ENCODE measurements at regions not wholly inside any gene's neighbourhood (a gene's known extent, or its start where the extent isn't known, plus 50 kb on each side); places are given as distances from the start of the nearest gene placed in this dataset.
"Not testable (repeated sequence)": the region's sequence is repeated elsewhere in the genome, so short reads cannot be mapped to it uniquely, and the experiment has no call there.

DNA sequence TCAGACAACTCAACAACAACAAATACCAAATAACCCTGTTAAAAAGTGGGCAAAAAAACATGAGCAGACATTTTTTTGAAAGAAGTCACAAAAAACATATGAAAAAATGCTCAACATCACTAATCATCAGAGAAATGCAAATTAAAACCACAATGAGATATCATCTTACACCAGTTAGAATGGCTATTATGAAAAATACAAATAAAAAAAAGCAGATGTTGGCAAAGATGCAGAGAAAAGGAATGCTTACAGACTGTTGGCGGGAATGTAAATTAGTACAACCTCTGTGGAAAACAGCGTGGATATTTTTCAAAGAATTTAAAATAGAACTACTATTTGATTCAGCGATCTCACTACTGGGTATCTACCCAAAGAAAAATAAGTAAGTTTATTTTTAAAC lies 114.0 kb downstream of the SLC38A4 start:
- no peak for DNase-seq (ENCODE audit: low read depth in 2 of 3, low spot score in 2 of 3)

DNA sequence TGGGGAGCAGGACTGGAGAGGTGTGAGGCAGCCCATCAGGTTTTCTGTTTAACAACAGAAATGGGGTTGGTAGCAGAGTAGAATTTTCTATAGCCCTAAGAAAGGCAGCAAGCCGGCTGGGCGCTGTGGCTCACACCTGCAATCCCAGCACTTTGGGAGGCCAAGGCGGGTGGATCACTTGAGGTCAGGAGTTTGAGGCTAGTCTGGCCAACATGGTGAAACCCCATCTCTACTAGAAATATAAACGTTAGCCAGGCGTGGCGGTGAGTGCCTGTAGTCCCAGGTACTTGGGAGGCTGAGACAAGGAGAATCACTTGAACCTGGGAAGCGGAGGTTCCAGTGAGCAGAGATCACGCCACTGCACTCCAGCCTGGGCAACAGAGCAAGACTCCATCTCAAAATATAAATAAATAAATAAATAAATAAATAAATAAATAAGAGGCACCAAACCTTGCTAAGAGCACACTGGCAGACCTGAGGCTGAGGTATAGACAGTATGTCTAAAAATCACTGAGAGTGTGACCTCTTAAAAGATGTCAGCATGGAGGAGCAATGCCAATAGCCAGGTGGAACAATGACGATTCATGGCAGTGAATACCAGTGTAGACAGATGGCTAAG lies 115.6 kb downstream of the SLC38A4 start:
- no peak for DNase-seq (ENCODE audit: low read depth in 2 of 3, low spot score in 2 of 3)

GRCh38 chr12:46702581-46703344 lies 123.0 kb downstream of the SLC38A4 start:
- DNase-seq (ENCODE audit: low read depth in 2 of 3, low spot score in 2 of 3): no peak

DNA sequence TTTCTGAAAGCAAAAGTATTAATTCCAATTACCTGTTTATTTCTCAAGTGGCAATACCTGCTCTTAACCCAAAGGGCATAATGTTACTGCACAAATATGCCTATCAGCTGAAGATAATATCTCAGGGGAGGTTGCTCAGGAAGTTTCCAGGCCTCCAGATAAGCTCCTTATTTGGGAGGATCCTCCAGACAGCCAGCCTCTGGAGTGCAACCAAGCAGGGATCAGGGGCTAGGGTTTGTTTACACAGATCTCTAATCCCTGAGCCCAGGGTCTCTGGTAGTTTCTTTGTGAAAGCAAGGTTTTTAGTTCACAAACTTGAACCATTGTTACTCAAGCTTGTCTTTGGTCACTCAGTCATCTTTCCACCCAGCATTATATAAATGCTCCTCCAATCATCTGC lies 124.4 kb downstream of the SLC38A4 start:
- DNase-seq (ENCODE audit: low read depth in 2 of 3, low spot score in 2 of 3): no peak

- no peak for DNase-seq (ENCODE audit: low read depth in 2 of 3, low spot score in 2 of 3)
These were observed 125.8 kb downstream of the SLC38A4 start for GRCh38 chr12:46699986-46700385.

- no peak for DNase-seq (ENCODE audit: low read depth in 2 of 3, low spot score in 2 of 3)
These were observed 127.8 kb downstream of the SLC38A4 start for GRCh38 chr12:46698003-46698402.

- DNase-seq (ENCODE audit: low read depth in 2 of 3, low spot score in 2 of 3): no peak
These were observed 132.3 kb downstream of the SLC38A4 start for GRCh38 chr12:46693518-46693917.

GRCh38 chr12:46693034-46693433 lies 132.8 kb downstream of the SLC38A4 start:
- DNase-seq (ENCODE audit: low read depth in 2 of 3, low spot score in 2 of 3): no peak

DNA sequence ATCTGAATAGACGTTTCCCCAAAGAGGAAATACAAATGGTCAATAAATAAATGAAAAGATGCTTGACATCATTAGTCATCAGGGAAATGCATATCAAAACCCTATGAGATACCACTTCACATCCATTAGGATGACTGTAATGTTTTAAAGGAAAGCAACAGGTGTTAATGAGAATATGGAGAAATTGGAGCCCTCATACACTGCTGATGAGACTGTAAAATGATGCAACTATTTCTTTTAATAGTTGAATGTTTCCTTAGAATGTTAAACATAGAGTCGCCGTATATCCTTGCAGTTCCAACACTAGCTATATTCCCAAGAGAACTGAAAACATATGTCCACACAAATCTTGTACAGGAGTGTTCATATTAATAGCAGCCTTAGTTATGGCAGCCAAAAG lies 133.2 kb downstream of the SLC38A4 start:
- DNase-seq (ENCODE audit: low read depth in 2 of 3, low spot score in 2 of 3): no peak

DNA sequence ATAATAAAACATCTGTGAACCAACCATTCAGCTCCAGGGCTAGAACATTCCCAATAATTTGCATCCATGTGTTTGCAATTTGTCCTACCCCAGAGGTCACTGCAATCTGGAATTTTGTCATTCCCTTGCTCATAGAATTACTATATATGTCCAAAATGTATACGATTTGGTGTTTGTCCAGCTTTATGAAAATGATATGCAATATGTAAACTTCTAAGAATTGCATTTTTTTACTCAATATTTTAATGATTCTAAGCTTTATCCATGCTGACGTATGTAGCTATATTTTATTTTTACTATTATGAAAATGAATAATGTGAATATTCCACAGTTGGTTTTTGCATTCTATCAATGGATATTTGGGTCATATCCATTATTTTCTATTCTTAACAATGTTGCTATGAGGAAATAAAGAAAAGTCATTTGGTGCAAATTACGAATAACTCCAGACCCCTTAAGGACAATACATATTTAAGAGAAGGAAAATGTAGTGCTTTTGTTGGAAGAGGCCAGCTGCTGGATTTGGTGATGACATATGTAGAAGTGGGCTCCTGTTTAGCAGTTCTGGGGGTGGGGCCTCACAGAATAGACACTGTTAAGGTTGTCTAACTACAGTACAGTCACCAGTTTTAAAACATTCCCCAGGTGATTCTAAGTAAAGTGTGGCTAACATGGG lies 139.4 kb downstream of the SLC38A4 start:
- no peak for DNase-seq (ENCODE audit: low read depth in 2 of 3, low spot score in 2 of 3)

DNA sequence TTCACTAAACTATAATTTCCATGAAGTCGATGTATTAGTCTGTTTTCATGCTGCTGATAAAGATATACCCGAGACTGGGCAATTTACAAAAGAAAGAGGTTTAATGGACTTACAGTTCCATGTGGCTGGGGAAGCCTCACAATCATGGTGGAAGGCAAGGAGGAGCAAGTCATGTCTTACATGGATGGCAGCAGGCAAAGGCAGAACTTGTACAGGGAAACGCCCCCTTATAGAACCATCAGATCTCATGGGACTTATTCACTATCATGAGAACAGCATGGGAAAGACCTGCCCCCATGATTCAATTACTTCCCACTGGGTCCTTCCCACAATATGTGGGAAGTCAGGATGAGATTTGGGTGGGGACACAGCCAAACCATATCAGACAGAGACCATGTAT lies 141.6 kb downstream of the SLC38A4 start:
- DNase-seq (ENCODE audit: low read depth in 2 of 3, low spot score in 2 of 3): not testable (repeated sequence)

GRCh38 chr12:46682148-46682547 lies 143.6 kb downstream of the SLC38A4 start:
- no peak for DNase-seq (ENCODE audit: low read depth in 2 of 3, low spot score in 2 of 3)

DNA sequence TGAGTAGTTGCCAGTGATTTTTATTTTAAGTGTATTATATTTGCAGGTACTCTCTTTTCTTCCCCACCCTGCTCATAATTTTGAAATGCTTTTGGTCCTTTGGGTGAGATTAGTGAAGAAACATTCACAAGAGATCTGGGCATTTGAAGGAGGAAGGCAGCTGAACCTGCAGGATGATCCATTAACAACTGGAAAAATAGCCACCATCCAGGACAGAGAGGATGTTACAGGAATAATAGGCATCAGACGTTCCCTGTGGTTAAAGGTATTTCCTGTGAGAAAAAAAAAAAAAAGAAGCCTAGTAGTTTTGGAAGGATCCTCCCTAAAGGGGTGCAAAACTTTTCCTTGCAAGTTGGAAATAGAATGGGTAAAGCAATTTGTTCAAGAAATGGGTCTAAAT lies 145.3 kb downstream of the SLC38A4 start:
- no peak for DNase-seq (ENCODE audit: low read depth in 2 of 3, low spot score in 2 of 3)

GRCh38 chr12:46679754-46680153 lies 146.0 kb downstream of the SLC38A4 start:
- no peak for DNase-seq (ENCODE audit: low read depth in 2 of 3, low spot score in 2 of 3)

DNA sequence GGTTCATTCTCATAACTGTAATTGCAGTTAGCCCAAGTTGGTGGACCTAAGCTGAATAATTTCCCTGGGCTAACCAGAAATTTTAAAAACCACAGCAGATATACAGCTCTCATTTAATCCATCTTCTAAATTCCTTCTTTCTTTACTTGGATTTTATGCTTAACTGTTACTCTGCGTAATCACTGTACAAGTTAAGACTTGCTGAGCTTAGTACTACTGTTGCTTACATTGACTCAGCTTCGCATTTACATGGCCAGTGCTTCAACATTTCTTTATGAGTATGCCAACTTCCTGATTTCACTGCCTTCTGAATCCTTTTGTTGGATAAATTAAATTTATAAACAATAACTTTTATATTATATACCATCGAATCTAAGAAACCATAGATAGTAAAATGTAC lies 147.4 kb downstream of the SLC38A4 start:
- no peak for DNase-seq (ENCODE audit: low read depth in 2 of 3, low spot score in 2 of 3)

GRCh38 chr12:46677749-46678148 lies 148.0 kb downstream of the SLC38A4 start:
- no peak for DNase-seq (ENCODE audit: low read depth in 2 of 3, low spot score in 2 of 3)

GRCh38 chr12:46676797-46677520 lies 148.8 kb downstream of the SLC38A4 start:
- no peak for DNase-seq (ENCODE audit: low read depth in 2 of 3, low spot score in 2 of 3)

- DNase-seq (ENCODE audit: low read depth in 2 of 3, low spot score in 2 of 3): no peak
These were observed 149.4 kb downstream of the SLC38A4 start for GRCh38 chr12:46676396-46676795.

DNA sequence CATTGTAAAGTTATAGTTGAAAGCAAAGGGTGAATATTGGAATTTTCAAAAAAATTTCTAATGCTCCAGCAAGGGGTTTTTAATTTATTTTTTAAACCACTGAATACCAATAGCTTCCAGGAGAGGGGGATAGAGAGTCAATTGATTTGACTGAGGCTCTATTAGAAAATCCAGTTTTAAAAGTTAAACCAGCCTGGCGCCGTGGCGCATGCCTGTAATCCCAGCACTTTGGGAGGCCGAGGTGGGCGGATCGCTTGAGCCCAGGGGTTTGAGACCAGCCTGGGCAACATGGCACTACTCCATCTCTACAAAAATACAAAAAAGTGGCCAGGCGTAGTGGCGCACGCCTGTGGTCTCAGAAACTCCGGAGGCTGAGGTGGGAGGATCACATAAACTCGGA lies 150.1 kb downstream of the SLC38A4 start:
- no peak for DNase-seq (ENCODE audit: low read depth in 2 of 3, low spot score in 2 of 3)

DNA sequence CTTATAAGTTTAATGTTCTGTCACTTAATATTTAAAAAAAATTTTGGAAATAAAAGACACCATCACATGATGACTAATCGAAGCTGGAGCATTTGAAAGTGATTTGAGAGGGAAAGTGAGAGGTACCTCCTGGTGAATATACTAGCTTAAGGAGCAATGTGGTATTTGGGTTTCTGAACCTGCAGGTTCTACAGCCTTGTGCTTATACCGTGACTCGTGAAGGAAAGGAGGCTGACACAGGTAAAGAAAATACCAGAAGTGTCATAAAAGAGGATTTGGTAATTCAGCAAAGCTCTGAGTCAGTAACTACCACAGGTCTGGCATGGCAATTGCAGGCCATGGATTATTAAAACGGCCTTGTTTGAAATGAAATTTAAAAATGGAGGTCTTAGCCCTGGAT lies 151.0 kb downstream of the SLC38A4 start:
- DNase-seq (ENCODE audit: low read depth in 2 of 3, low spot score in 2 of 3): no peak

DNA sequence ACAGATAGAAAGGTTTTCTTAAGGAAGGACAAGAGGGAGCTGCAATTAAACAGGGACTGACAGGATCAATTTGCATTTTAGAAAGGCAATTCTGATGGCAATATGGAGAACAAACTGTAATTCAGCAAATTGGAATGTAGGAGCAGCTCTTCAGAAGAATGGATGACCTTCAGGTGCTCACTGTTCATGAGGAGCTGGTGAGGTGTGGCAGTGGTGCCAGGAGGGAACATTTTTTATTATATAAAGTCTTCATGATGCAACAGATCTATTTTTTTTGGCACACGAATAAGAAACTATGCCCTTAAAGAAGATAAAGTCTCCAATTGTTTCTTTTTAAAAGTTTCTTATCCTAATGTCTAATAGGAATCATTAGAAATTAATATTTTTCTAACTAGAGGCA lies 151.7 kb downstream of the SLC38A4 start:
- no peak for DNase-seq (ENCODE audit: low read depth in 2 of 3, low spot score in 2 of 3)

DNA sequence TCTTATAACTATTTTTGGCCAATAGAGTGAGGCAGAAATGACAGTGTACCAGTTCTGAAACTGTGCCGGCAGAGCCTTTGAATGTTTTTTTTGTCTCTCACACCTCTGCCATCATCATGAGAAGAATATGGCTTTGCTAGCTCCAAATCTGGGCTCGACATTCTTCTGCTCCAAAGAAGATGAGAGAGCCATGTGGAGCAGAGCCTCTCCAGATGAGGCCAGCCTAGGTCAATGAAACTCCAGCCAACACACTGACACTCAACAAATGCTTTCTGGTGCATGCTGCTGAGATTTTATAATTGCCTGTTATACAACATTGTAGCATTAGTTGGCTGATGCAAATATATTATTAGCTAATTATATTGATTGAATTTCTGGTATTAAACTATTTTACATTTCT lies 154.7 kb downstream of the SLC38A4 start:
- no peak for DNase-seq (ENCODE audit: low read depth in 2 of 3, low spot score in 2 of 3)
